Panc1 (cell line): ENCODE measurements at regions not wholly inside any gene's neighbourhood (a gene's known extent, or its start where the extent isn't known, plus 50 kb on each side); places are given as distances from the start of the nearest gene placed in this dataset.

ENCODE experiments used
- ATAC-seq: fragments of 200-7000 bp; cut with Tn5 transposase; 2 replicates; pipeline ENCODE4 v1.9.1; 2020; ENCODE audit warnings: mild to moderate bottlenecking, moderate library complexity
- BruUV-seq: library from RNA; stranded (reverse); fragments of 400-500 nt; replicated peaks from 2 replicates; lab custom pipeline; 2021; lab: Mats Ljungman, UMichigan
- CTCF ChIA-PET: fragments of 300-600 bp; sonication (Branson Sonifier 250); formaldehyde crosslinking; loops from one replicate; lab custom pipeline; 2022; ENCODE audit warnings: antibody characterized with exemption; lab: Charles Lee
- POLR2A ChIA-PET: fragments of 300-600 bp; sonication (Branson Sonifier 250); formaldehyde crosslinking; loops from one replicate; lab custom pipeline; 2022; ENCODE audit warnings: antibody characterized with exemption; lab: Charles Lee
- DNase-seq: peaks from one replicate; pipeline ENCODE4 v3.0.0-alpha.2; 2010; ENCODE audit warnings: low read depth, low spot score
- H3K27ac ChIP-seq: 2 replicates; pipeline ENCODE4 v1.5.1; 2011; ENCODE audit warnings: mild to moderate bottlenecking, low read length, inconsistent platforms
- H3K27me3 ChIP-seq: fragments of 200-500 bp; sonication (Bioruptor generic); 2 replicates; pipeline ENCODE4 v1.6.0; 2014; ENCODE audit warnings: low read length, inconsistent platforms; ENCODE audit not compliant: control insufficient read depth, insufficient read depth
- H3K36me3 ChIP-seq: fragments of 200-500 bp; sonication (Bioruptor generic); 2 replicates; pipeline ENCODE4 v1.5.1; 2014; ENCODE audit warnings: inconsistent platforms, mild to moderate bottlenecking, low read length, moderate library complexity; ENCODE audit not compliant: control insufficient read depth, insufficient read depth
- H3K4me1 ChIP-seq: 2 replicates; pipeline ENCODE4 v1.5.1; 2011; ENCODE audit warnings: inconsistent platforms, mild to moderate bottlenecking, low read length, moderate library complexity; ENCODE audit not compliant: control insufficient read depth, insufficient read depth
- H3K4me3 ChIP-seq, 2 experiments: 2 replicates each; pipeline ENCODE4 v1.5.1; 2011 to 2012; ENCODE audit warnings: low read depth in 2 of 2, low read length in 2 of 2, mild to moderate bottlenecking in 2 of 2, inconsistent platforms in 1 of 2, moderate library complexity in 1 of 2
- H3K9me3 ChIP-seq: fragments of 200-500 bp; sonication (Bioruptor generic); 2 replicates; pipeline ENCODE4 v1.5.1; 2014; ENCODE audit warnings: low read depth, mild to moderate bottlenecking, inconsistent platforms, low read length, moderate library complexity; ENCODE audit not compliant: control insufficient read depth, insufficient read depth
- POLR2AphosphoS5 ChIP-seq: IDR thresholded peaks from 2 replicates; pipeline ENCODE4 v1.6.1; 2012; ENCODE audit warnings: mild to moderate bottlenecking, low read depth, low read length, moderate library complexity
- REST ChIP-seq, 2 experiments: IDR thresholded peaks; 2 replicates each; pipeline ENCODE4 v1.6.1; 2011 to 2012; ENCODE audit warnings: low read depth in 2 of 2, control low read depth in 1 of 2, low read length in 1 of 2, mild to moderate bottlenecking in 1 of 2, moderate library complexity in 1 of 2; ENCODE audit not compliant: insufficient read depth in 1 of 2
- SIN3A ChIP-seq: IDR thresholded peaks from 2 replicates; pipeline ENCODE4 v1.6.1; 2012; ENCODE audit warnings: low read depth, mild to moderate bottlenecking, low read length, moderate library complexity, borderline replicate concordance; ENCODE audit not compliant: insufficient read depth
- TCF7L2 ChIP-seq: IDR thresholded peaks from 2 replicates; pipeline ENCODE4 v1.6.1; 2011; ENCODE audit warnings: mild to moderate bottlenecking, low read depth, low read length, inconsistent platforms
- in situ Hi-C: cut with HindIII; loops from 2 replicates; pipeline ENCODE4 v1.10.0; 2016; ENCODE audit warnings: low sequenced_read_pairs, low pct_unique_long_range_greater_than_20kb
- intact Hi-C: fragments of 100-400 bp; cut with micrococcal nuclease; formaldehyde crosslinking; loops from one replicate; pipeline ENCODE4 v1.10.0; 2022; ENCODE audit not compliant: unreplicated experiment
- TF ChIP-seq, protein P1 (sequence below): fragments of 450-650 bp; IDR thresholded peaks from 2 replicates; pipeline ENCODE4 v1.5.1; 2017; ENCODE audit warnings: mild to moderate bottlenecking

GRCh38 chr17:77727037-77727615, 231.4 kb upstream of the TNRC6C start:
- CTCF ChIA-PET, result interaction anchor here (0.6 kb wide), 2 partner anchors 35 to 99 kb away, joined by 3 read pairs; no protein-coding TSS in a partner anchor
- H3K27me3 ChIP-seq, result peaks cover 4% of the 10 kb centered on the region
- no peak overlapping the region for H3K4me3 ChIP-seq
- no peak for DNase-seq
- H3K27ac ChIP-seq, result no peak overlapping the region
- H3K36me3 ChIP-seq, result no peaks in the 10 kb centered on the region
- H3K4me1 ChIP-seq, result no peaks in the 10 kb centered on the region
- no peak for ATAC-seq
- BruUV-seq, result no TSS peak
- in situ Hi-C loops (no loop called here), intact Hi-C loops (no loop called here)
- no peaks in the 10 kb centered on the region for H3K9me3 ChIP-seq
- no peak for TF ChIP-seq POLR2AphosphoS5
- TF ChIP-seq, protein P1, sequence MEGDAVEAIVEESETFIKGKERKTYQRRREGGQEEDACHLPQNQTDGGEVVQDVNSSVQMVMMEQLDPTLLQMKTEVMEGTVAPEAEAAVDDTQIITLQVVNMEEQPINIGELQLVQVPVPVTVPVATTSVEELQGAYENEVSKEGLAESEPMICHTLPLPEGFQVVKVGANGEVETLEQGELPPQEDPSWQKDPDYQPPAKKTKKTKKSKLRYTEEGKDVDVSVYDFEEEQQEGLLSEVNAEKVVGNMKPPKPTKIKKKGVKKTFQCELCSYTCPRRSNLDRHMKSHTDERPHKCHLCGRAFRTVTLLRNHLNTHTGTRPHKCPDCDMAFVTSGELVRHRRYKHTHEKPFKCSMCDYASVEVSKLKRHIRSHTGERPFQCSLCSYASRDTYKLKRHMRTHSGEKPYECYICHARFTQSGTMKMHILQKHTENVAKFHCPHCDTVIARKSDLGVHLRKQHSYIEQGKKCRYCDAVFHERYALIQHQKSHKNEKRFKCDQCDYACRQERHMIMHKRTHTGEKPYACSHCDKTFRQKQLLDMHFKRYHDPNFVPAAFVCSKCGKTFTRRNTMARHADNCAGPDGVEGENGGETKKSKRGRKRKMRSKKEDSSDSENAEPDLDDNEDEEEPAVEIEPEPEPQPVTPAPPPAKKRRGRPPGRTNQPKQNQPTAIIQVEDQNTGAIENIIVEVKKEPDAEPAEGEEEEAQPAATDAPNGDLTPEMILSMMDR, result no peak
- TF ChIP-seq REST (IDR thresholded peaks at IDR 0.05; ENCODE audit: insufficient read depth in 1 of 2, low read depth in 2 of 2, low read length in 1 of 2), result no peak
- TF ChIP-seq SIN3A, result no peak
- no peak for TF ChIP-seq TCF7L2
- POLR2A ChIA-PET, result no interaction called here

GRCh38 chr17:77728474-77728795, 230.1 kb upstream of the TNRC6C start:
- ChIA-PET POLR2A (no interaction called here), CTCF (no interaction called here)
- Histone ChIP-seq H3K27ac (no peak overlapping the region), H3K4me1 (no peaks in the 10 kb centered on the region), H3K9me3 (peaks cover 11% of the 10 kb centered on the region), H3K27me3 (peaks cover 16% of the 10 kb centered on the region), H3K4me3 (no peak overlapping the region), H3K36me3 (no peaks in the 10 kb centered on the region)
- no peak for DNase-seq
- BruUV-seq, result no TSS peak
- intact Hi-C loops (no loop called here), in situ Hi-C loops (no loop called here)
- ATAC-seq, result no peak
- TF ChIP-seq TCF7L2 (no peak), POLR2AphosphoS5 (no peak), SIN3A (no peak), REST (IDR thresholded peaks at IDR 0.05; ENCODE audit: insufficient read depth in 1 of 2, low read depth in 2 of 2, low read length in 1 of 2) (no peak)
- TF ChIP-seq, protein P1, result no peak
